OCI-LY7 (cell line): ENCODE measurements at regions not wholly inside any gene's neighbourhood (a gene's known extent, or its start where the extent isn't known, plus 50 kb on each side); places are given as distances from the start of the nearest gene placed in this dataset.

ENCODE experiments used
- BruUV-seq: library from RNA; stranded (reverse); fragments of 400-500 nt; replicated peaks from 2 replicates; lab custom pipeline; 2021; lab: Mats Ljungman, UMichigan
- CTCF ChIA-PET: fragments of 300-600 bp; sonication (Branson Sonifier 250); formaldehyde crosslinking; loops from one replicate; lab custom pipeline; 2022; ENCODE audit warnings: antibody characterized with exemption; ENCODE audit not compliant: unreplicated experiment; lab: Charles Lee
- POLR2A ChIA-PET: fragments of 300-600 bp; sonication (Branson Sonifier 250); formaldehyde crosslinking; loops from one replicate; lab custom pipeline; 2022; ENCODE audit warnings: antibody characterized with exemption; lab: Charles Lee
- DNase-seq: peaks from one replicate; pipeline ENCODE4 v3.0.0-alpha.2; 2015; ENCODE audit warnings: low spot score
- H2AFZ ChIP-seq: fragments of 200-600 bp; sonication (generic), shearing (Covaris generic); 2 replicates; pipeline ENCODE4 v1.6.1; 2014; ENCODE audit warnings: mild to moderate bottlenecking, antibody characterized with exemption, low read length, moderate library complexity
- H3K27ac ChIP-seq: fragments of 200-600 bp; sonication (generic); 2 replicates; pipeline ENCODE4 v1.5.1; 2014; ENCODE audit warnings: mixed run types, low read depth, mild to moderate bottlenecking, moderate library complexity, low read length, inconsistent platforms; ENCODE audit not compliant: poor library complexity, severe bottlenecking
- H3K36me3 ChIP-seq: fragments of 200-600 bp; sonication (generic); 2 replicates; pipeline ENCODE4 v1.6.1; 2014; ENCODE audit warnings: mild to moderate bottlenecking, antibody characterized with exemption, low read length, moderate library complexity, mixed read lengths; ENCODE audit not compliant: insufficient read depth
- H3K4me1 ChIP-seq: fragments of 200-600 bp; sonication (generic); 2 replicates; pipeline ENCODE4 v1.5.1; 2014; ENCODE audit warnings: mild to moderate bottlenecking, low read length; ENCODE audit not compliant: insufficient read depth, poor library complexity, severe bottlenecking
- H3K4me2 ChIP-seq: fragments of 200-600 bp; sonication (generic); 2 replicates; pipeline ENCODE4 v1.6.1; 2014; ENCODE audit warnings: mild to moderate bottlenecking, low read length
- H3K4me3 ChIP-seq: fragments of 200-600 bp; sonication (generic); 2 replicates; pipeline ENCODE4 v1.5.1; 2014; ENCODE audit warnings: mild to moderate bottlenecking, low read depth, low read length; ENCODE audit not compliant: poor library complexity, severe bottlenecking
- H3K79me2 ChIP-seq: fragments of 200-600 bp; sonication (generic); 2 replicates; pipeline ENCODE4 v1.6.1; 2016; ENCODE audit warnings: low read depth, mild to moderate bottlenecking, low read length, moderate library complexity, mixed read lengths; ENCODE audit not compliant: insufficient read depth
- H3K9me2 ChIP-seq: fragments of 200-600 bp; sonication (generic); 2 replicates; pipeline ENCODE4 v1.6.1; 2016; ENCODE audit warnings: mild to moderate bottlenecking, low read length, mixed read lengths; ENCODE audit not compliant: insufficient read depth
- H3K9me3 ChIP-seq: fragments of 200-600 bp; sonication (generic); 2 replicates; pipeline ENCODE4 v1.6.1; 2014; ENCODE audit warnings: mild to moderate bottlenecking, mixed run types, low read length, mixed read lengths
- H4K20me1 ChIP-seq: fragments of 200-600 bp; sonication (generic); 2 replicates; pipeline ENCODE4 v1.6.1; 2014; ENCODE audit warnings: mild to moderate bottlenecking, antibody characterized with exemption, low read length, moderate library complexity, mixed read lengths; ENCODE audit not compliant: insufficient read depth
- CTCF ChIP-seq: fragments of 200-600 bp; sonication (generic); conservative IDR thresholded peaks from 2 replicates; pipeline ENCODE4 v1.5.1; 2014; ENCODE audit warnings: mild to moderate bottlenecking, antibody characterized with exemption, low read length, moderate library complexity, mixed read lengths
- EZH2phosphoT487 ChIP-seq: fragments of 200-600 bp; sonication (generic); IDR thresholded peaks from 2 replicates; pipeline ENCODE4 v1.6.1; 2018; ENCODE audit warnings: low read depth, borderline replicate concordance, mild to moderate bottlenecking, mixed run types, antibody characterized with exemption, low read length, moderate library complexity, mixed read lengths
- intact Hi-C: fragments of 100-400 bp; cut with micrococcal nuclease; formaldehyde crosslinking; loops from one replicate; pipeline ENCODE4 v1.10.0; 2022; ENCODE audit not compliant: unreplicated experiment

- no peak overlapping the region for H3K27ac ChIP-seq
- CTCF ChIA-PET = no interaction called here
- no peak for TF ChIP-seq CTCF
- no peak for TF ChIP-seq EZH2phosphoT487
- H2AFZ ChIP-seq = no peak overlapping the region
- no peak for DNase-seq
- no peaks in the 10 kb centered on the region for H4K20me1 ChIP-seq
- no peak overlapping the region for H3K4me2 ChIP-seq
- no peaks in the 10 kb centered on the region for H3K9me2 ChIP-seq
- H3K79me2 ChIP-seq = no peaks in the 10 kb centered on the region
- BruUV-seq = no TSS peak
- H3K9me3 ChIP-seq = no peaks in the 10 kb centered on the region
- H3K4me3 ChIP-seq = no peak overlapping the region
- POLR2A ChIA-PET = no interaction called here
- H3K36me3 ChIP-seq = no peaks in the 10 kb centered on the region
- intact Hi-C loops = no loop called here
- H3K4me1 ChIP-seq = no peaks in the 10 kb centered on the region
Measured at GRCh38 chr1:58159434-58159830, 387.1 kb downstream of the OMA1 start.

- intact Hi-C loops = no loop called here
- Histone ChIP-seq H3K27ac (no peak overlapping the region), H3K4me3 (no peak overlapping the region), H3K4me2 (no peak overlapping the region), H3K36me3 (no peaks in the 10 kb centered on the region), H3K9me3 (no peaks in the 10 kb centered on the region), H2AFZ (no peak overlapping the region), H4K20me1 (no peaks in the 10 kb centered on the region), H3K4me1 (no peaks in the 10 kb centered on the region), H3K79me2 (no peaks in the 10 kb centered on the region), H3K9me2 (no peaks in the 10 kb centered on the region)
- ChIA-PET CTCF (no interaction called here), POLR2A (interaction anchor here (0.8 kb wide), 2 partner anchors 21 to 139 kb away, joined by 4 to 6 read pairs; no protein-coding TSS in a partner anchor)
- TF ChIP-seq CTCF (no peak), EZH2phosphoT487 (no peak)
- no peak for DNase-seq
- no TSS peak for BruUV-seq
Measured at GRCh38 chr1:58158506-58159433, 387.8 kb downstream of the OMA1 start.

- no peaks in the 10 kb centered on the region for H4K20me1 ChIP-seq
- H3K4me2 ChIP-seq = no peak overlapping the region
- ChIA-PET POLR2A (interaction anchor here (0.8 to 1.2 kb wide), 3 partner anchors 20 to 138 kb away, joined by 3 to 6 read pairs (median 4); no protein-coding TSS in a partner anchor), CTCF (no interaction called here)
- H3K27ac ChIP-seq = no peak overlapping the region
- no peaks in the 10 kb centered on the region for H3K36me3 ChIP-seq
- H3K79me2 ChIP-seq = no peaks in the 10 kb centered on the region
- H2AFZ ChIP-seq = no peak overlapping the region
- intact Hi-C loops = no loop called here
- H3K4me3 ChIP-seq = no peak overlapping the region
- H3K9me2 ChIP-seq = no peaks in the 10 kb centered on the region
- no peak for DNase-seq
- no peak for TF ChIP-seq CTCF
- no peak for TF ChIP-seq EZH2phosphoT487
- H3K4me1 ChIP-seq = no peaks in the 10 kb centered on the region
- no peaks in the 10 kb centered on the region for H3K9me3 ChIP-seq
- BruUV-seq = no TSS peak
Measured at GRCh38 chr1:58158016-58158415, 388.5 kb downstream of the OMA1 start.
